GM12892 (cell line): ENCODE measurements at regions not wholly inside any gene's neighbourhood (a gene's known extent, or its start where the extent isn't known, plus 50 kb on each side); places are given as distances from the start of the nearest gene placed in this dataset.

Experiments
- DNase-seq: peaks from one replicate; pipeline ENCODE4 v3.0.0; 2011; ENCODE audit not compliant: insufficient read length
- FAIRE-seq: peaks from 2 replicates; lab custom pipeline; 2011; peaks lifted over from hg19 to GRCh38; lab: Jason Lieb, UNC
- POLR2A ChIP-seq: IDR thresholded peaks from 2 replicates; pipeline ENCODE4 v1.6.1; 2011; ENCODE audit warnings: low read depth, low read length, control low read depth
- POLR2AphosphoS5 ChIP-seq: IDR thresholded peaks from 2 replicates; pipeline ENCODE4 v1.6.1; 2011; ENCODE audit warnings: low read depth, low read length, control low read depth
- TAF1 ChIP-seq: IDR thresholded peaks from 2 replicates; pipeline ENCODE4 v1.6.1; 2011; ENCODE audit warnings: low read depth, mild to moderate bottlenecking, control low read depth, low read length, borderline replicate concordance

DNA sequence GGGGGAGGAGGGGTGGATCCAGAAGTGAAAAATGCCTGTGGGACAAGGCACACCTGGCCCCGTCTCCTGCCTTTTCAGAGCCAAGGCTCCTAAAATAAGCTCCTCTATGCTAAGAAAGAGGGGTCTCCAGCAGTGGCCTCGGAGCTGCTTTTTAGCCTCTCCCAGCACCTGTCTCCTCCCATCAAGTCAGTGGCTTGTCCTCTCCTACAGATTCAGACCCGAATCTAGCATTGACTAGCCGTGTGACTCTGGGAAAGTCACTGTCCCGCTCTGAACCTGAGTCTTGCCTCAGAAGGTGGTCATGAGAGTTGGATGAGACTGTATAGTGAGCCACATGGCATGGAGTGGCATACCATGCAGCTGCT is 90.8 kb upstream of the THY1 start:
- FAIRE-seq (peak; percentile 17), DNase-seq (no peak)
- TF ChIP-seq POLR2AphosphoS5 (no peak), TAF1 (no peak), POLR2A (no peak)

DNA sequence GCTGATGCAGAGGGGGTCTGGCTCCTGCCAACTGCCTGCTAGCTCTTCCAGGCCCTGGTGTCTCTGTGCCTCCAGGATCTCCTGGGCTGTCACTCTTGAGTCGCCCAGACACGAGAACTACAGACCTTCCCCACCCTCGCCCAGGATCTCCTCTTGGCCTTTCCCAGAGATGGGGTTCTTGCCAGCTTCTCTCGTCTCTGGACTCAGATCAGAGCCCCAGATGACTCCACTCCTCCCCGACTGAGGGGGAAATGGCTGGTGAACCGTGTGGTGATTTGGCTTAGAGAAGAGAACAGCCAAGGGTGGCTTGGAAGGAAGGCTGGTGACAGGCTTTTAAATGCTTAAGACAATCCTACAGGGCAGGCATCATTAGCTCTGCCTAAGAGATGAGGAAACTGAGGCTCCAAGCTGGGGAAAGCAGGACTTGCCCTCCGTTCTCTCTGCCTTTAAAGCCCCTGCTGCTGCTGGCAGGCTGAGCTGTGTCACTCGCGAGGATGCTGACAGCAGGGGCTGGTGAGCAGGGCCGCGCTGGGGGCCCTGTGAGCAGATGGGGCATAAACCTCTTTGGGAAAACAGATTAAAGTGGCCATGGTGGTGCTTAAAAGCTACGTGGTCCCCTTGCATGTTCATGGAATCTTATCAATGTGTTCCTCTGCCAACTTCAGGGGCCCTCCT is 90.3 kb upstream of the THY1 start:
- no peak for FAIRE-seq
- TF ChIP-seq POLR2AphosphoS5 (no peak), POLR2A (no peak), TAF1 (no peak)
- DNase-seq = no peak

DNA sequence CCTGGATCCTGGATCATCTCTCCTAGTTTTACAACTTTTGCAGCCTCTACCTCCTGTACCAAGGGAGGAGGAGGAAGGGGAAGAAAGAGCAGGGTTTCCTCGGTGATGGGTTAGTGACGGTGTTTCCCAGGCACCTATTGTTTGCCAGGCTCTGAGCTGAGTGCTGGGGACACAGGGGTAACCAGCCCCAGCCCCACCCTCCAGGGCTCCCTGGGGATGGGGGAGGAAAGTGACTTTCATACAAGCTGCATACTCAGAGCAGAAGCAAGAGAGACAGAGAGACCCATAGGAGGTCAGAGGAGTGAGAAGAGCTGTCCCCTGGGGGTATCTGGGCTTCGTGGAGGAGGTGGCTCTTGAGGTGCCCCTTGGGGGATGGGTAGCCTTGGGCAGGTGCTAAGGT is 89.4 kb upstream of the THY1 start:
- FAIRE-seq (peak; percentile 86), DNase-seq (no peak)
- no peak for TF ChIP-seq POLR2A
- no peak for TF ChIP-seq POLR2AphosphoS5
- no peak for TF ChIP-seq TAF1

DNA sequence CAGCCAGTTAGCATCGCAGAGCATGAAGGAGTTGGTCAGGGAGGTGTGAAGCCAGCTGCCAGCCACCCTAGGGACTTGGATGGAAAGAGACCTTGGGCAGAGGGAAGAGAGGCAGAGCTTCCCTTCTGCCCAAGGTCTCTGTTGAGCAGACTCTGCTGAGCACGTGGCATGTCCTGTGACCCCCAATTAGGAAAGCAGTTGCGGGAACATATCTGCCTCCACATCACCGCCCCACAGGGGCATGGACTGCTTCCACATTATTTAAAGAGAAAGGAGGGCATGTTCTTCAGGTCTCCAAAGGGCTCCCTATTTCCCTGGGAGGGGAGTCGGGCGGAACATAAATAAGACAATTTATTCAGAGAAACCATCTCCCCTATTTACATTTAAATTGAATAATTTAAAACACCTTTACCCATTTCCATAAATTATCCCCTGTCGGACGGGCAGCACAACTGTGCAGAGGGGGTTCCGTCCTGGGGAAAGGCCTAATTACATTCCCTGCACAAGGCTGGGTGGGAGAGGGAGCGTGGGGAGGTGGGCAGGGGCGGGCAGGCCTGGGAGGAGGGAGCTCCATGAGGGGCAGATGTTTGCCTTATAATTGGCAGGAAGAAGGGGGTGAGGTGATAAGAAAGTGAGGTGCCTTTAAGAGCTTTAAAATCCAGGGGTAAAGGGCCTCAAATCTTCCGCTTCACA is 88.8 kb upstream of the THY1 start:
- FAIRE-seq (peak; percentile 27), DNase-seq (no peak)
- no peak for TF ChIP-seq TAF1
- TF ChIP-seq POLR2A = no peak
- TF ChIP-seq POLR2AphosphoS5 = no peak

DNA sequence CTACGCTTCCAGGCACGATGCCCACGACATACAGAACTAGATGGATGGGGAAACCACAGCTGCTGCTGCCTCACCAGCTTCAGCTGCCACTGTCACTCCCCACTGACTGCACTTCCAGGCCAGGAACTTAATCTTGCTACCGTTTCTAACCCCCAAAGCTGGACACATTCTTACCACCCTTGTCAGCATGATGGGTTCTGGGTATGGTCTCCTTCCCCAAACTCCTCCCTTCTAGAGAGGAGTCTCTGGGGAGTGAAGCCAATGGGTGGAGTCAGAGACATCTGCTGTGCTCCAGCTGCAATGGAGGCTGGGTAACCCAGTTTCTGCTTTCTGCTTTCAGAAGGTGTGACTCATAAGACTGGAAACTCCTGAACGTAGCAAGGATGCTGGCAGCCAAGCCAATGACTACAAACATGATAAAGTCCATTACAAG is 87.0 kb upstream of the THY1 start:
- DNase-seq (peak; percentile 48), FAIRE-seq (peak; percentile 95)
- TF ChIP-seq POLR2A = no peak
- no peak for TF ChIP-seq TAF1
- TF ChIP-seq POLR2AphosphoS5 = no peak

DNA sequence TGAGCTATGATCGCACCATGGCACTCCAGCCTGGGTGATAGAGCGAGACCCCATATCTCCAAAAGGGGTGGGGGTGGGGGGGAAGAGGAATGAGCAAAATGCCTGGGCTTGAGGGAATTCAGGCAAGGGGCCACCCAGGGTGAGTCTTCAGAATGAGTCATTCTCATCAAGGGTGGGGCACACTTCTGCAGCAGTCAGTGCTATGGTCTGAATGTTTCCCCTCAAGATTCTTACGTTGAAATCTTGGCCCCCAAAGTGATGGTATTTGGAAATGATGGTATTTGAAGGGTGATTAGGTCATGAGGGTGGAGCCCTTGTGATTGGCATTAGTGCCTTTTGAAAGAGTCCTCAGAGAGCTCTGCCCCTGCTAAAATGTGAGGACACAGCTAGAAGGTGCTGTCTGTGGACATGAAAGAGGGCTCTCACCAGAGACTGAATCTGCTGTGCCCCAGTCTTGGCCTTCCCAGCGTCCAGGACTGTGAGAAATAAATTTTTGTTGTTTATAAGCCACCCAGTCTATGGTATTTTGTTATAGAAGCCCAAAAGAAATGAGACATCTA is 86.4 kb upstream of the THY1 start:
- DNase-seq = no peak
- TF ChIP-seq POLR2A (no peak), TAF1 (no peak), POLR2AphosphoS5 (no peak)
- peak; percentile 62 for FAIRE-seq

DNA sequence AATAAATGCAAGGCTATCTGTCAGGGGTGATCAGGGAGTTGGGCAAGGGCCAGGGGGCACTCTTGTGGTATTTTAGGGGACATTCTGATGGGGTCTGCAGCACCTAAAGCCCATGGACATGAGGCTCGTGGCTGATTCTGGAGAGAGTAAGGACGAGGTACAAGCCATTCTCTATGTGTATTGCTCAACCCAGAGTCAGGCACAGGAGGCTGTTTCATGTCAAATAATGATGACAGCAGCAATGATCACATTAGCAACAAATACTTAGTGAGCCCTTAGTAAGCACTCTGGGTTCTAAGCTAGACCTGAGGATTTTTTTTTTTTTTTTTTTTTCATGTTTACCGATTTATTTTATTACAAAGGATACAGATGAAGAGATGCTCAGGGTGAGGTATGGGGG is 83.5 kb upstream of the THY1 start:
- DNase-seq (no peak), FAIRE-seq (no peak)
- no peak for TF ChIP-seq POLR2A
- TF ChIP-seq TAF1 = no peak
- no peak for TF ChIP-seq POLR2AphosphoS5

DNA sequence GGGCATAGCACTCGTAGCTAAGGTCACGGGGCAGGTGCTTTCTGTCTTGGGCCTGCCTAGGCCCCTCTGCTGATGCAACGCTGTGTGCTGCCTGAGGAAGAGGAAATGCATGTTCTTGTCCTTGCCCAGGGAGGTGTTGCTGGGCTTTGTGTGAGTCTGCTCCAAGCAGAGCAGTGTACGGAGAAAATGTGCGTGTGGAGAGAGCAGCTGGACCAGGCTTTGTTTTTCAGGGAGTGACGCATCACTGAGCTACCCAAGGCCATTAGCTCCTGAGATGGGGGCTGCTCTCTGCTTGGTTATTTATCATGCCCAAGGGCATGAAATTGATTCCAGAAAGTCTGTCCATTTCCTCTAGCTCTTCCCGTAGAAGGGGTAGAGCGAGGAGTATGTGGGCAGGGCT is 82.9 kb upstream of the THY1 start:
- DNase-seq (no peak), FAIRE-seq (no peak)
- TF ChIP-seq POLR2A = no peak

DNA sequence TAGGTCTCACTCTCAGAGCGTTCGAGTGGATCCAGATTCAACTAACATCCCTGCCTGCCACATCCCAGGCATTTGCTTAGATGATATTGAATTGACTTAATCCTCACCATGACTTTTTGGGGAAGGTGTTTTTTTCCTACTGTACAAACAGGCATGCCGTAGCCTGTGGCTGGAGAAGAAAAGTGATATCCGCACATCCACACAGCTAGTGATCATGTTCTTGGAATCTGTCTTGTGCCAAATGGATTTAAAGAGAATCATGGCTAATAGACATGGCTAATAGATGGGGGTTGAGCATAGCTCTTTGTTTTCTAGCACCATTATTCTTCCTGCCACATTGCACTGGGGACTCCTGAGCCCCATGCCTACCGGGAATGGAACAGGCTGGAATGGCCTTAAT is 82.1 kb upstream of the THY1 start:
- no peak for DNase-seq
- TF ChIP-seq POLR2A (no peak), POLR2AphosphoS5 (no peak), TAF1 (no peak)
- no peak for FAIRE-seq

DNA sequence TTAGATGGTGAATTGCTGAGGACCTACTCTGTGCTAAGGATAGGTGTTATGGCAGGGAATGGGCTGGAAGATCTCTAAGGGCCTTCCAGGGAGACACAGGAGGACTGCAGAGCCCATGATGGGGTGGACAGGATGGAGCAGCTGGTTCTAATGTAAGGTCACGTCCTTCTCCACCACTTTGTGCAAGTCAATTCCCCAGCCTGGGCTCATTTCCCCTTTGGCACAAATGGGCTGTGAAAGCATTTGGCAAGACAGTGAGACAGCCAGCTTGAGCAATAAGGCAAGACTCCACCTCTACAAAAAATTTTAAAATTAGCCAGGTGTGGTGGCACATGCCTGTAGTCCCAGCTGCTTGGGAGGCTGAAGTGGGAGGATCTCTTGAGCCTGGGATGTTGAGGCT is 81.4 kb upstream of the THY1 start:
- no peak for DNase-seq
- no peak for FAIRE-seq
- TF ChIP-seq TAF1 (no peak), POLR2A (no peak), POLR2AphosphoS5 (no peak)

DNA sequence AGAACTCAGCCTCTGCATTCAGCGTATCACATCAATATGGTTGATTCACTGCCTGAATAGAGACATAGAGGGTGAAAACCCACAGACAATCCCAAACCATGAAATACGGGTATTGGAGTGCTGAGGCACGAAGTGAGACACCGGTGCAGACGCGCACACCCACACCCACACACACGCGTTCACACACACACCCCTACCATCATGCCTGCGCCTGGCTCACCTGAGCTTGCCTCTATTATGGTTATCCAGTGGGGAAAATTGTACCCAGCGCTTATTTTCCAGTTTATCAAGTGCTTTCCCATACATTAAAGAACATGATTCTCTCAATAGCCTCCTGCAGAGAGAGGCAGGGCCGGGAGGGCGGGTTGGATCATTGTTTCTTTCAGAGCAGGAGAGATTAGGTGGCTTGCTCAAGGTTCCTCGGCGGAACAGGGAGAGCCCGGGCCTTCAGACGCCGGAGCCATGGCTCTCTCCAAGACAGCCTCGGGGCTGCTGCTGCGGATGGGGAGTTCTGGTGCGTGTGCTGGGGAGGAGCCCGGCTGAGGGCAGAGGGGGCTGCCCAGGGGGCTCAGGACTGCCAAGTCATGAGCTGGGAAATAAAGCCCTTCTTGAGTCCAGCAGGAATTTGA is 78.9 kb upstream of the THY1 start:
- FAIRE-seq (no peak), DNase-seq (no peak)
- no peak for TF ChIP-seq TAF1
- no peak for TF ChIP-seq POLR2A
- no peak for TF ChIP-seq POLR2AphosphoS5
